IMR-90 (cell line): ENCODE measurements at regions not wholly inside any gene's neighbourhood (a gene's known extent, or its start where the extent isn't known, plus 50 kb on each side); places are given as distances from the start of the nearest gene placed in this dataset.

Source experiments
- ATAC-seq: fragments of 200-7000 bp; cut with Tn5 transposase; 2 replicates; pipeline ENCODE4 v1.9.1; 2020; ENCODE audit warnings: low read depth, mild to moderate bottlenecking, moderate library complexity
- BruUV-seq: library from RNA; stranded (reverse); fragments of 400-500 nt; replicated peaks from 2 replicates; lab custom pipeline; 2021; lab: Mats Ljungman, UMichigan
- CTCF ChIA-PET: fragments of 300-600 bp; formaldehyde crosslinking; extraction: SDS; loops from one replicate; lab custom pipeline; 2021; ENCODE audit warnings: antibody characterized with exemption; lab: Yijun Ruan, JAX
- POLR2A ChIA-PET: fragments of 300-600 bp; sonication (Branson Sonifier 250); formaldehyde crosslinking; loops from one replicate; lab custom pipeline; 2022; ENCODE audit warnings: antibody characterized with exemption; ENCODE audit not compliant: unreplicated experiment; lab: Charles Lee
- DNase-seq: peaks from one replicate; pipeline ENCODE4 v3.0.0; 2013
- H2AFZ ChIP-seq: replicated peaks from 2 replicates; pipeline ENCODE3; 2013; ENCODE audit warnings: low read length, mild to moderate bottlenecking; ENCODE audit not compliant: poor library complexity
- H2AK5ac ChIP-seq: 2 replicates; pipeline ENCODE4 v1.6.1; 2013; ENCODE audit warnings: low read depth, low read length, inconsistent platforms
- H2AK9ac ChIP-seq: replicated peaks from 2 replicates; pipeline ENCODE3; 2013; ENCODE audit warnings: mild to moderate bottlenecking, low read depth, low read length, moderate library complexity; ENCODE audit not compliant: poor library complexity
- H2BK120ac ChIP-seq: 2 replicates; pipeline ENCODE4 v1.6.1; 2013; ENCODE audit warnings: low read depth, low read length, inconsistent platforms
- H2BK15ac ChIP-seq: 3 replicates; pipeline ENCODE4 v1.6.1; 2013; ENCODE audit warnings: low read depth, low read length, inconsistent platforms
- H2BK20ac ChIP-seq: 2 replicates; pipeline ENCODE4 v1.6.1; 2013; ENCODE audit warnings: low read depth, mild to moderate bottlenecking, inconsistent platforms, low read length, moderate library complexity
- H2BK5ac ChIP-seq: 2 replicates; pipeline ENCODE4 v1.6.1; 2013; ENCODE audit warnings: mild to moderate bottlenecking, low read depth, low read length, inconsistent platforms; ENCODE audit not compliant: poor library complexity, severe bottlenecking
- H3K14ac ChIP-seq: replicated peaks from 2 replicates; pipeline ENCODE4 v1.6.1; 2013; ENCODE audit warnings: low read depth, low read length, inconsistent platforms
- H3K18ac ChIP-seq: 2 replicates; pipeline ENCODE4 v1.6.1; 2013; ENCODE audit warnings: low read depth, low read length, control low read depth
- H3K23ac ChIP-seq: 2 replicates; pipeline ENCODE4 v1.6.1; 2013; ENCODE audit warnings: low read depth, low read length, inconsistent platforms
- H3K27ac ChIP-seq: 2 replicates; pipeline ENCODE4 v1.5.1; 2013; ENCODE audit warnings: mild to moderate bottlenecking, control low read depth, low read length; ENCODE audit not compliant: insufficient read depth
- H3K27me3 ChIP-seq: 2 replicates; pipeline ENCODE4 v1.6.1; 2013; ENCODE audit warnings: low read length; ENCODE audit not compliant: control insufficient read depth, insufficient read depth
- H3K36me3 ChIP-seq: 2 replicates; pipeline ENCODE4 v1.6.1; 2013; ENCODE audit warnings: low read length, mixed read lengths; ENCODE audit not compliant: control insufficient read depth, insufficient read depth
- H3K4ac ChIP-seq: 2 replicates; pipeline ENCODE4 v1.6.1; 2013; ENCODE audit warnings: low read depth, low read length, inconsistent platforms
- H3K4me1 ChIP-seq: 2 replicates; pipeline ENCODE4 v1.6.1; 2013; ENCODE audit warnings: low read length, mixed read lengths; ENCODE audit not compliant: control insufficient read depth, insufficient read depth
- H3K4me2 ChIP-seq: 2 replicates; pipeline ENCODE4 v1.6.1; 2013; ENCODE audit warnings: low read depth, mild to moderate bottlenecking, control low read depth, low read length, moderate library complexity
- H3K4me3 ChIP-seq: 2 replicates; pipeline ENCODE4 v1.5.1; 2013; ENCODE audit warnings: low read depth, mild to moderate bottlenecking, control low read depth, low read length, moderate library complexity; ENCODE audit not compliant: insufficient read depth
- H3K56ac ChIP-seq: 2 replicates; pipeline ENCODE4 v1.6.1; 2013; ENCODE audit warnings: low read length, inconsistent platforms; ENCODE audit not compliant: insufficient read depth; ENCODE audit errors: extremely low read depth
- H3K79me1 ChIP-seq, 2 experiments: 2 replicates each; pipeline ENCODE4 v1.6.1; 2013; ENCODE audit warnings: low read length in 2 of 2, inconsistent platforms in 1 of 2, low read depth in 1 of 2
- H3K9ac ChIP-seq: 2 replicates; pipeline ENCODE4 v1.6.1; 2013; ENCODE audit warnings: low read depth, low read length, control low read depth
- H3K9me1 ChIP-seq: 2 replicates; pipeline ENCODE4 v1.6.1; 2013; ENCODE audit warnings: low read length, inconsistent platforms; ENCODE audit not compliant: insufficient read depth
- H3K9me3 ChIP-seq: 2 replicates; pipeline ENCODE4 v1.6.1; 2013; ENCODE audit warnings: low read length; ENCODE audit not compliant: control insufficient read depth, insufficient read depth
- H4K20me1 ChIP-seq: 2 replicates; pipeline ENCODE4 v1.6.1; 2013; ENCODE audit warnings: low read length, inconsistent platforms; ENCODE audit not compliant: insufficient read depth
- H4K5ac ChIP-seq: 2 replicates; pipeline ENCODE4 v1.6.1; 2013; ENCODE audit warnings: mild to moderate bottlenecking, low read depth, low read length, control low read depth
- H4K8ac ChIP-seq, 2 experiments: 2 replicates each; pipeline ENCODE4 v1.6.1; 2013; ENCODE audit warnings: low read depth in 2 of 2, low read length in 2 of 2, control low read depth in 1 of 2, inconsistent platforms in 1 of 2
- H4K91ac ChIP-seq: 2 replicates; pipeline ENCODE4 v1.6.1; 2013; ENCODE audit warnings: low read depth, low read length, inconsistent platforms; ENCODE audit not compliant: insufficient read depth
- BHLHE40 ChIP-seq: fragments of 150-350 bp; IDR thresholded peaks from 2 replicates; pipeline ENCODE4 v1.6.1; 2016; ENCODE audit warnings: mild to moderate bottlenecking, low read depth, low read length
- CEBPB ChIP-seq: IDR thresholded peaks from 2 replicates; pipeline ENCODE4 v1.6.1; 2012; ENCODE audit warnings: low read depth, low read length, improper control_type of control experiment
- CHD1 ChIP-seq: IDR thresholded peaks from 2 replicates; pipeline ENCODE4 v1.6.1; 2012; ENCODE audit warnings: low read depth, low read length, improper control_type of control experiment
- FOS ChIP-seq: fragments of 150-350 bp; IDR thresholded peaks from 2 replicates; pipeline ENCODE4 v1.6.1; 2016; ENCODE audit warnings: low read depth, low read length
- MAFK ChIP-seq: IDR thresholded peaks from 2 replicates; pipeline ENCODE4 v1.6.1; 2012; ENCODE audit warnings: low read depth, low read length, improper control_type of control experiment
- MAZ ChIP-seq: IDR thresholded peaks from 2 replicates; pipeline ENCODE4 v1.6.1; 2012; ENCODE audit warnings: low read depth, mild to moderate bottlenecking, low read length, improper control_type of control experiment, moderate library complexity, borderline replicate concordance
- MXI1 ChIP-seq: IDR thresholded peaks from 2 replicates; pipeline ENCODE4 v1.6.1; 2012; ENCODE audit warnings: low read depth, mild to moderate bottlenecking, low read length, moderate library complexity, borderline replicate concordance
- RAD21 ChIP-seq: IDR thresholded peaks from 2 replicates; pipeline ENCODE4 v1.6.1; 2012; ENCODE audit warnings: low read length, improper control_type of control experiment
- RFX5 ChIP-seq: IDR thresholded peaks from 2 replicates; pipeline ENCODE4 v1.8.0; 2012; ENCODE audit warnings: low read depth, mild to moderate bottlenecking, low read length, moderate library complexity
- SMC3 ChIP-seq: fragments of 150-350 bp; IDR thresholded peaks from 2 replicates; pipeline ENCODE4 v1.6.1; 2016; ENCODE audit warnings: low read depth, mild to moderate bottlenecking, antibody characterized with exemption, low read length, moderate library complexity
- WGBS, 2 experiments: methylation state at CpG; one replicate each; pipeline versions ENCODE4 v1.1.5 to v1.1.7; 2013; ENCODE audit warnings: missing lambda C conversion rate in 2 of 2; ENCODE audit not compliant: insufficient read length in 1 of 2; ENCODE audit errors: extremely low coverage in 2 of 2; 5-methylcytosine and 5-hydroxymethylcytosine counted together
- dilution Hi-C: fragments of 300-500 bp; cut with HindIII; formaldehyde crosslinking; loops from one replicate; pipeline ENCODE4 v1.14.3; 2018; ENCODE audit warnings: low sequenced_read_pairs; ENCODE audit not compliant: unreplicated experiment
- in situ Hi-C: fragments of 300-500 bp; cut with MboI; formaldehyde crosslinking; loops from 3 replicates; pipeline ENCODE4 v1.14.3; 2019; ENCODE audit warnings: low sequenced_read_pairs, inconsistent platforms, mixed read lengths
- intact Hi-C: fragments of 100-400 bp; cut with micrococcal nuclease; formaldehyde crosslinking; loops from 2 replicates; pipeline ENCODE4 v1.10.0; 2022
- TF ChIP-seq, protein P1 (sequence below): conservative IDR thresholded peaks from 2 replicates; pipeline ENCODE4 v1.5.1; 2012; ENCODE audit warnings: mild to moderate bottlenecking, low read depth, low read length, improper control_type of control experiment
- TF ChIP-seq, protein P2 (sequence below): fragments of 150-350 bp; IDR thresholded peaks from 2 replicates; pipeline ENCODE4 v1.6.1; 2016; ENCODE audit warnings: low read depth, mild to moderate bottlenecking, low read length, moderate library complexity, borderline replicate concordance
- TF ChIP-seq, protein P3 (sequence below): fragments of 150-350 bp; IDR thresholded peaks from 2 replicates; pipeline ENCODE4 v1.6.1; 2017; ENCODE audit warnings: mild to moderate bottlenecking, antibody characterized with exemption, low read length, low read depth

DNA sequence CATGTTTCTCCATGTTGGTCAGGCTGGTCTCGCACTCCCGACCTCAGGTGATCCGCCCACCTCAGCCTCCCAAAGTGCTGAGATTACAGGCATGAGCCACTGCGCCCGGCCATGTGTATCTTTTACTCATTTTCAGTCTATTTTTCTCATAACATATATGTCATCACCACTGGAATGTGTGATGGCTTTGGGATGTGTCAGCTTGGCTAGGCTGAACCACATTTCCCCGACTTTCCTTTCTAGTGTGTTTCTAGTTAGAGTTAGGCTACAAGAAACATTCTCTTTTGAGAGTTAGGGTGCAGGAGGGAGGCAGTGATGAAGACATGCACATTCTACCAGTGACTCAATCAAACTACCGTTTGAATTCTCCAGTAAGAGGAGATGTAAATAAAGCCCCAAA, 444.9 kb upstream of the THBS1 start:
- TF ChIP-seq RAD21 = 0 out of 2 replicates have a peak, but pooled peaks have one; percentile 6
- TF ChIP-seq, protein P1, sequence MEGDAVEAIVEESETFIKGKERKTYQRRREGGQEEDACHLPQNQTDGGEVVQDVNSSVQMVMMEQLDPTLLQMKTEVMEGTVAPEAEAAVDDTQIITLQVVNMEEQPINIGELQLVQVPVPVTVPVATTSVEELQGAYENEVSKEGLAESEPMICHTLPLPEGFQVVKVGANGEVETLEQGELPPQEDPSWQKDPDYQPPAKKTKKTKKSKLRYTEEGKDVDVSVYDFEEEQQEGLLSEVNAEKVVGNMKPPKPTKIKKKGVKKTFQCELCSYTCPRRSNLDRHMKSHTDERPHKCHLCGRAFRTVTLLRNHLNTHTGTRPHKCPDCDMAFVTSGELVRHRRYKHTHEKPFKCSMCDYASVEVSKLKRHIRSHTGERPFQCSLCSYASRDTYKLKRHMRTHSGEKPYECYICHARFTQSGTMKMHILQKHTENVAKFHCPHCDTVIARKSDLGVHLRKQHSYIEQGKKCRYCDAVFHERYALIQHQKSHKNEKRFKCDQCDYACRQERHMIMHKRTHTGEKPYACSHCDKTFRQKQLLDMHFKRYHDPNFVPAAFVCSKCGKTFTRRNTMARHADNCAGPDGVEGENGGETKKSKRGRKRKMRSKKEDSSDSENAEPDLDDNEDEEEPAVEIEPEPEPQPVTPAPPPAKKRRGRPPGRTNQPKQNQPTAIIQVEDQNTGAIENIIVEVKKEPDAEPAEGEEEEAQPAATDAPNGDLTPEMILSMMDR = no peak
- no peak for TF ChIP-seq RFX5
- TF ChIP-seq MAZ = no peak
- TF ChIP-seq CEBPB = peak; percentile 59
- peak; percentile 7; the same call in 1 of the 2 replicates for TF ChIP-seq SMC3
- TF ChIP-seq, protein P2, sequence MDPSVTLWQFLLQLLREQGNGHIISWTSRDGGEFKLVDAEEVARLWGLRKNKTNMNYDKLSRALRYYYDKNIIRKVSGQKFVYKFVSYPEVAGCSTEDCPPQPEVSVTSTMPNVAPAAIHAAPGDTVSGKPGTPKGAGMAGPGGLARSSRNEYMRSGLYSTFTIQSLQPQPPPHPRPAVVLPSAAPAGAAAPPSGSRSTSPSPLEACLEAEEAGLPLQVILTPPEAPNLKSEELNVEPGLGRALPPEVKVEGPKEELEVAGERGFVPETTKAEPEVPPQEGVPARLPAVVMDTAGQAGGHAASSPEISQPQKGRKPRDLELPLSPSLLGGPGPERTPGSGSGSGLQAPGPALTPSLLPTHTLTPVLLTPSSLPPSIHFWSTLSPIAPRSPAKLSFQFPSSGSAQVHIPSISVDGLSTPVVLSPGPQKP = no peak
- peak; percentile 29; the same call in 1 of the 2 replicates for TF ChIP-seq MAFK
- TF ChIP-seq BHLHE40 = peak; percentile 63
- peak; percentile 22; the same call in 1 of the 2 replicates for TF ChIP-seq MXI1
- TF ChIP-seq, protein P3, sequence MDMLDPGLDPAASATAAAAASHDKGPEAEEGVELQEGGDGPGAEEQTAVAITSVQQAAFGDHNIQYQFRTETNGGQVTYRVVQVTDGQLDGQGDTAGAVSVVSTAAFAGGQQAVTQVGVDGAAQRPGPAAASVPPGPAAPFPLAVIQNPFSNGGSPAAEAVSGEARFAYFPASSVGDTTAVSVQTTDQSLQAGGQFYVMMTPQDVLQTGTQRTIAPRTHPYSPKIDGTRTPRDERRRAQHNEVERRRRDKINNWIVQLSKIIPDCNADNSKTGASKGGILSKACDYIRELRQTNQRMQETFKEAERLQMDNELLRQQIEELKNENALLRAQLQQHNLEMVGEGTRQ = 0 out of 2 replicates have a peak, but pooled peaks have one; percentile 25
- TF ChIP-seq CHD1 = no peak
- TF ChIP-seq FOS = peak; percentile 50
- WGBS, 2 experiments = no CpG with 5 or more reads among the region's 7 CpGs
- Histone ChIP-seq H3K9me3 (no peaks in the 10 kb centered on the region), H3K4me3 (no peak overlapping the region), H3K4me1 (peaks cover 28% of the 10 kb centered on the region), H4K91ac (peak overlapping the region; percentile 81), H3K56ac (peak overlapping the region; percentile 64), H4K8ac (peak overlapping the region; percentile 54 to 83), H2AK5ac (no peak overlapping the region), H3K27ac (peak overlapping the region; percentile 94), H4K5ac (peak overlapping the region; percentile 89; the same call in 1 of the 2 replicates), H3K27me3 (no peaks in the 10 kb centered on the region), H2AFZ (no peak overlapping the region), H3K4me2 (no peak overlapping the region; the same call in 1 of the 2 replicates), H3K9me1 (peaks cover 20% of the 10 kb centered on the region), H3K14ac (peak overlapping the region; percentile 90), H3K18ac (peak overlapping the region; percentile 94), H2BK15ac (peak overlapping the region; percentile 95; the same call in 2 of the 3 replicates), H3K23ac (peak overlapping the region; percentile 36; the same call in 1 of the 2 replicates), H3K36me3 (no peaks in the 10 kb centered on the region), H2AK9ac (no peak overlapping the region), H4K20me1 (no peaks in the 10 kb centered on the region), H2BK20ac (peak overlapping the region; percentile 94), H3K9ac (no peak overlapping the region), H3K4ac (peak overlapping the region; percentile 86; the same call in 1 of the 2 replicates), H2BK120ac (peak overlapping the region; percentile 94), H3K79me1 (peaks cover 0 to 15% of the 10 kb centered on the region in 2 experiments; a peak in 3 of 4 replicates), H2BK5ac (peak overlapping the region; percentile 100)
- dilution Hi-C loops (no loop called here), intact Hi-C loops (no loop called here), in situ Hi-C loops (no loop called here)
- ATAC-seq (peak; percentile 47), DNase-seq (peak; percentile 96)
- no TSS peak for BruUV-seq
- POLR2A ChIA-PET = interaction anchor here (0.6 kb wide), 1 partner anchor 106 kb away, joined by 10 read pairs; no protein-coding TSS in a partner anchor
- CTCF ChIA-PET = no interaction called here
